Mesenchymal stem cell (in vitro differentiated cells and primary cell): ENCODE measurements at regions not wholly inside any gene's neighbourhood (a gene's known extent, or its start where the extent isn't known, plus 50 kb on each side); places are given as distances from the start of the nearest gene placed in this dataset.

ENCODE experiments used
- DNase-seq: peaks from one replicate; pipeline ENCODE4 v3.0.0-alpha.2; 2013
- H2AFZ ChIP-seq: one replicate; pipeline ENCODE4 v1.6.1; 2013; ENCODE audit warnings: low read depth, mild to moderate bottlenecking, control low read depth, inconsistent platforms, low read length, moderate library complexity
- H2AK5ac ChIP-seq: 2 replicates; pipeline ENCODE4 v1.6.1; 2013; ENCODE audit warnings: low read length, moderate library complexity, mild to moderate bottlenecking, inconsistent platforms; ENCODE audit not compliant: severe bottlenecking
- H2BK120ac ChIP-seq: one replicate; pipeline ENCODE4 v1.6.1; 2013; ENCODE audit warnings: low read depth, mild to moderate bottlenecking, inconsistent platforms, low read length, moderate library complexity
- H2BK12ac ChIP-seq, 2 experiments: one replicate each; pipeline ENCODE4 v1.6.1; 2013; ENCODE audit warnings: inconsistent platforms in 2 of 2, low read length in 2 of 2, mild to moderate bottlenecking in 2 of 2, moderate library complexity in 2 of 2, control low read depth in 1 of 2
- H2BK15ac ChIP-seq: one replicate; pipeline ENCODE4 v1.6.1; 2013; ENCODE audit warnings: mild to moderate bottlenecking, low read depth, inconsistent platforms; ENCODE audit not compliant: poor library complexity, severe bottlenecking
- H2BK5ac ChIP-seq: 2 replicates; pipeline ENCODE4 v1.6.1; 2013; ENCODE audit warnings: low read depth, mild to moderate bottlenecking, low read length, control low read depth, inconsistent platforms; ENCODE audit not compliant: poor library complexity, severe bottlenecking
- H3K14ac ChIP-seq, 2 experiments: one replicate each; pipeline ENCODE4 v1.6.1; 2013; ENCODE audit warnings: inconsistent platforms in 2 of 2, low read length in 2 of 2, control low read depth in 1 of 2, mild to moderate bottlenecking in 1 of 2, moderate library complexity in 1 of 2
- H3K18ac ChIP-seq, 2 experiments: one replicate each; pipeline ENCODE4 v1.6.1; 2013; ENCODE audit warnings: inconsistent platforms in 2 of 2, low read length in 2 of 2, control low read depth in 1 of 2, low read depth in 1 of 2, mild to moderate bottlenecking in 1 of 2
- H3K23ac ChIP-seq, 2 experiments: one replicate each; pipeline ENCODE4 v1.6.1; 2013; ENCODE audit warnings: inconsistent platforms in 2 of 2, low read length in 2 of 2, mild to moderate bottlenecking in 2 of 2, moderate library complexity in 2 of 2, control low read depth in 1 of 2
- H3K27ac ChIP-seq: 2 replicates; pipeline ENCODE4 v1.5.1; 2013; ENCODE audit warnings: mild to moderate bottlenecking, moderate library complexity, low read length, control low read depth, inconsistent platforms; ENCODE audit not compliant: poor library complexity, severe bottlenecking
- H3K27me3 ChIP-seq, 2 experiments: 2 replicates each; pipeline versions ENCODE4 v1.6.1 to v1.7.0; 2013; ENCODE audit warnings: low read length in 2 of 2, mild to moderate bottlenecking in 2 of 2, moderate library complexity in 2 of 2, control low read depth in 1 of 2, inconsistent platforms in 1 of 2; ENCODE audit not compliant: control insufficient read depth in 1 of 2, insufficient read depth in 1 of 2
- H3K36me3 ChIP-seq, 2 experiments: 2 replicates each; pipeline versions ENCODE4 v1.6.1 to v1.7.0; 2013; ENCODE audit warnings: low read length in 2 of 2, control low read depth in 1 of 2, inconsistent platforms in 1 of 2, low read depth in 1 of 2, mild to moderate bottlenecking in 1 of 2; ENCODE audit not compliant: insufficient read depth in 2 of 2, control insufficient read depth in 1 of 2
- H3K4ac ChIP-seq, 2 experiments: one replicate each; pipeline ENCODE4 v1.6.1; 2013; ENCODE audit warnings: inconsistent platforms in 2 of 2, low read length in 2 of 2, mild to moderate bottlenecking in 2 of 2, moderate library complexity in 2 of 2, control low read depth in 1 of 2, low read depth in 1 of 2
- H3K4me1 ChIP-seq: 2 replicates; pipeline ENCODE4 v1.6.1; 2013; ENCODE audit warnings: low read depth, low read length, control low read depth; ENCODE audit not compliant: control insufficient read depth, insufficient read depth
- H3K4me2 ChIP-seq: 2 replicates; pipeline ENCODE4 v1.6.1; 2013; ENCODE audit warnings: low read length, mild to moderate bottlenecking, inconsistent platforms; ENCODE audit not compliant: poor library complexity, severe bottlenecking
- H3K4me3 ChIP-seq, 2 experiments: 2 replicates each; pipeline versions ENCODE4 v1.5.1 to v1.7.0; 2013; ENCODE audit warnings: low read length in 2 of 2, mild to moderate bottlenecking in 2 of 2, control low read depth in 1 of 2, low read depth in 1 of 2; ENCODE audit not compliant: insufficient read depth in 1 of 2
- H3K79me1 ChIP-seq: replicated peaks from 2 replicates; pipeline ENCODE4 v1.6.1; 2013; ENCODE audit warnings: mild to moderate bottlenecking, control low read depth, low read length, inconsistent platforms; ENCODE audit not compliant: poor library complexity, severe bottlenecking
- H3K9ac ChIP-seq: 2 replicates; pipeline ENCODE4 v1.7.0; 2013; ENCODE audit warnings: mild to moderate bottlenecking, low read length, moderate library complexity
- H3K9me3 ChIP-seq: 2 replicates; pipeline ENCODE4 v1.7.0; 2013; ENCODE audit warnings: mild to moderate bottlenecking, low read length; ENCODE audit not compliant: control insufficient read depth
- H4K8ac ChIP-seq: one replicate; pipeline ENCODE4 v1.6.1; 2013; ENCODE audit warnings: inconsistent platforms, mild to moderate bottlenecking, low read length, moderate library complexity
- H4K91ac ChIP-seq: one replicate; pipeline ENCODE4 v1.6.1; 2013; ENCODE audit warnings: mild to moderate bottlenecking, low read length, inconsistent platforms
- WGBS: methylation state at CpG from one replicate; pipeline ENCODE4 v1.1.7; 2013; ENCODE audit warnings: mixed read lengths; 5-methylcytosine and 5-hydroxymethylcytosine counted together

DNA sequence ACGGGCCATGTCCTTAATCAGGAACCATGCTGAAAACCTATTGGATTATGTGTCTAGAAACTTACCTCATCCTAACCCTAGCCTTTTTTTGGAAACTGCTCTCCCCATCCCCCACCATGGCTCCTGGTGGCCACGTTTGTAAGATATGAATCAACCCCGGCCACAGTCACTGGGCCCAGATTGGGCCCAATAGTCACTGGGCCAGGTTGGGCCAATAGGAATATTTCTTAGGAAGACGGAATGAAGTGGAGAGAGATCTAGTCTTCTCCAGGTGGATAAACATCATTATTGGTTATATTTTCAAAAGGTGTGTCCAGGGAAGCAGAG is 468.7 kb downstream of the ARHGEF28 start:
- H2BK15ac ChIP-seq: no peak overlapping the region
- H3K4me1 ChIP-seq: peaks cover 1% of the 10 kb centered on the region
- no peak overlapping the region for H4K8ac ChIP-seq
- H3K27ac ChIP-seq: no peak overlapping the region
- H3K4me3 ChIP-seq: no peak overlapping the region
- H4K91ac ChIP-seq: no peak overlapping the region
- H2BK120ac ChIP-seq: no peak overlapping the region
- H3K14ac ChIP-seq: no peak overlapping the region
- no peak overlapping the region for H2AFZ ChIP-seq
- H3K9me3 ChIP-seq: peaks cover 8% of the 10 kb centered on the region
- H2BK5ac ChIP-seq: no peak overlapping the region
- no peak overlapping the region for H2BK12ac ChIP-seq
- no peak overlapping the region for H3K4ac ChIP-seq
- no peak overlapping the region for H3K23ac ChIP-seq
- H3K9ac ChIP-seq: no peak overlapping the region
- H3K36me3 ChIP-seq: no peaks in the 10 kb centered on the region
- no peaks in the 10 kb centered on the region for H3K79me1 ChIP-seq
- peaks cover 0 to 2% of the 10 kb centered on the region in 2 experiments for H3K27me3 ChIP-seq
- H2AK5ac ChIP-seq: no peak overlapping the region
- H3K18ac ChIP-seq: no peak overlapping the region
- H3K4me2 ChIP-seq: no peak overlapping the region
- WGBS: 90% methylated on average over 4 of the region's 4 CpGs
- no peak for DNase-seq

GRCh38 chr5:74094096-74094781 is 468.2 kb downstream of the ARHGEF28 start:
- no peak overlapping the region for H2AK5ac ChIP-seq
- H3K18ac ChIP-seq: no peak overlapping the region
- no peak overlapping the region for H4K91ac ChIP-seq
- no peaks in the 10 kb centered on the region for H3K79me1 ChIP-seq
- H3K23ac ChIP-seq: no peak overlapping the region
- no peak overlapping the region for H3K9ac ChIP-seq
- H3K4me2 ChIP-seq: no peak overlapping the region
- WGBS: 89% methylated on average over 4 of the region's 5 CpGs
- no peak overlapping the region for H4K8ac ChIP-seq
- no peak overlapping the region for H2BK15ac ChIP-seq
- H3K14ac ChIP-seq: no peak overlapping the region
- H3K27me3 ChIP-seq: peaks cover 0 to 7% of the 10 kb centered on the region in 2 experiments
- H2AFZ ChIP-seq: no peak overlapping the region
- no peaks in the 10 kb centered on the region for H3K36me3 ChIP-seq
- no peak overlapping the region for H2BK5ac ChIP-seq
- H3K4me1 ChIP-seq: peaks cover 1% of the 10 kb centered on the region
- no peak for DNase-seq
- no peak overlapping the region for H3K4me3 ChIP-seq
- H2BK120ac ChIP-seq: no peak overlapping the region
- no peak overlapping the region for H2BK12ac ChIP-seq
- peaks cover 3% of the 10 kb centered on the region for H3K9me3 ChIP-seq
- H3K4ac ChIP-seq: no peak overlapping the region
- H3K27ac ChIP-seq: no peak overlapping the region

DNA sequence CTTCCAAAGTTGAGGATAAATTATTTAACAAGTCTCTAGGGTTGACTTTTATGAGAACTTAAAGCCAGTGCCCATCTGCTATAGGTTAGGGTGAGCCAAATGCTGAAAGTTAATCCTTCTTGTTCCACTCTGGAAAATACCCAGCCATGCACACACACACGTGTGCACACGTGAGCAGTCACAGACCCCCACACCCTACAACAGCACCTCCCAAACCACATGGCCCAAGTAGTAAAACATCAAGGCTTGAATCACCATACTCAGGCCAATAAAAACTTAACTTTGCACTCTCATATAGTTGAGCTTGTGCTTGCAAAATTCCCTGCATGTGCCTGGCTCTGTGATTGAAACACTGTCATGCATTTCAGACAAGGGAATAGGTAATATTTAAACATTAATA is 467.6 kb downstream of the ARHGEF28 start:
- Histone ChIP-seq H2BK15ac (no peak overlapping the region), H2BK12ac (no peak overlapping the region), H4K91ac (no peak overlapping the region), H2AFZ (no peak overlapping the region), H4K8ac (no peak overlapping the region), H2AK5ac (no peak overlapping the region), H3K14ac (peak overlapping the region in 1 of 2 experiments; percentile 26), H3K9ac (no peak overlapping the region), H3K79me1 (no peaks in the 10 kb centered on the region), H3K4me3 (no peak overlapping the region), H3K4me1 (peaks cover 1% of the 10 kb centered on the region), H3K27me3 (peaks cover 0 to 11% of the 10 kb centered on the region in 2 experiments), H2BK120ac (no peak overlapping the region), H3K18ac (no peak overlapping the region), H3K4me2 (no peak overlapping the region), H3K9me3 (no peaks in the 10 kb centered on the region), H3K36me3 (no peaks in the 10 kb centered on the region), H3K4ac (no peak overlapping the region), H3K27ac (no peak overlapping the region), H3K23ac (no peak overlapping the region), H2BK5ac (no peak overlapping the region)
- WGBS: 81% methylated on average over 2 of the region's 2 CpGs
- no peak for DNase-seq

DNA sequence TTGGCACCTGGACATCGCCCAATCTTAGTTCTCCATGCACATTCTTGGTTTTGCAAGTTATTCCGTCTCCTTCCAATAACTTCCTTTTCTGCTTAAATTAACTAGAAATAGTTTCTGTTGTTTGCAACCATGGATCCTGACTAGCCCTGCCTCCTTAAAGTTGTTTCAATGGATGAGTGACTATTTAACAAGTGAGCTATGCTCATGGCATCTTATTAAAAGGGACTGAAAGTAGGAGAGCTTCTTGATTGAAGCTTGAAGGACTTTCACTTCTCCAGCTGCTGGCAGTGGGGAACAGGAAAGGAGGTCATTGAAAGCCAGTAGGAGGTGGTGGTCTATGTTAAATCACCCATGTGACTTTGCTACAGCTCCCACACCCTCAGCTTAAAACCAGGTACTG is 466.8 kb downstream of the ARHGEF28 start:
- no peak overlapping the region for H2BK12ac ChIP-seq
- H4K91ac ChIP-seq: no peak overlapping the region
- H3K14ac ChIP-seq: no peak overlapping the region
- no peak overlapping the region for H2BK15ac ChIP-seq
- no peak overlapping the region for H4K8ac ChIP-seq
- WGBS: 94% methylated on average over 2 of the region's 2 CpGs
- H3K4me2 ChIP-seq: no peak overlapping the region
- no peak overlapping the region for H2AK5ac ChIP-seq
- DNase-seq: no peak
- H2BK5ac ChIP-seq: no peak overlapping the region
- H3K9ac ChIP-seq: no peak overlapping the region
- H3K36me3 ChIP-seq: no peaks in the 10 kb centered on the region
- H3K4ac ChIP-seq: no peak overlapping the region
- H3K27ac ChIP-seq: no peak overlapping the region
- H3K9me3 ChIP-seq: no peaks in the 10 kb centered on the region
- H2BK120ac ChIP-seq: no peak overlapping the region
- H3K18ac ChIP-seq: no peak overlapping the region
- no peak overlapping the region for H3K23ac ChIP-seq
- H3K4me3 ChIP-seq: no peak overlapping the region
- no peak overlapping the region for H2AFZ ChIP-seq
- H3K79me1 ChIP-seq: no peaks in the 10 kb centered on the region
- peaks cover 1% of the 10 kb centered on the region for H3K4me1 ChIP-seq
- peaks cover 0 to 11% of the 10 kb centered on the region in 2 experiments for H3K27me3 ChIP-seq
